GM12873 (cell line): ENCODE measurements at regions not wholly inside any gene's neighbourhood (a gene's known extent, or its start where the extent isn't known, plus 50 kb on each side); places are given as distances from the start of the nearest gene placed in this dataset.

Experiments
- TF ChIP-seq, protein P1 (sequence below): IDR thresholded peaks from 2 replicates; pipeline ENCODE4 v1.5.1; 2012; ENCODE audit warnings: low read depth, mild to moderate bottlenecking, moderate library complexity, low read length, control low read depth; ENCODE audit not compliant: insufficient read depth; ENCODE audit errors: missing control alignments

DNA sequence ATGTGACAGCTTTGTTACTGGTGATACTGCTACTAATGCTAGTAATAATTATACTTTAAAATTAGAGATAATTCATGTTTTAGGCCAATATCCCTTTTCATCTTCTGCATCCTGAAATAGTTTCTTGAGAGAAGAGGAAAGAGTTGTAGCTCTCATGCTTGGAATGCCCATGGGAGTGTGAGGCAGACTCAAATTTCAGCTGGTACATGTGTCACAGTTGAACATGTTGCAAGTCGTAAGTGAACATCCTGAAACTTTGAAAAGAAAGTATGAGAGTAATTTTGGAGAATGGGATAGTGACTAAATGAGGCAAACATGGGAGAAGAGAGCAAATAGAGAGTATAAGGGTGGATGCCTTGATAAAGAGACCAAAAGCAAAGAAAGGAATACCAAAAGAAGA, 168.0 kb downstream of the TMTC3 start:
- TF ChIP-seq, protein P1, sequence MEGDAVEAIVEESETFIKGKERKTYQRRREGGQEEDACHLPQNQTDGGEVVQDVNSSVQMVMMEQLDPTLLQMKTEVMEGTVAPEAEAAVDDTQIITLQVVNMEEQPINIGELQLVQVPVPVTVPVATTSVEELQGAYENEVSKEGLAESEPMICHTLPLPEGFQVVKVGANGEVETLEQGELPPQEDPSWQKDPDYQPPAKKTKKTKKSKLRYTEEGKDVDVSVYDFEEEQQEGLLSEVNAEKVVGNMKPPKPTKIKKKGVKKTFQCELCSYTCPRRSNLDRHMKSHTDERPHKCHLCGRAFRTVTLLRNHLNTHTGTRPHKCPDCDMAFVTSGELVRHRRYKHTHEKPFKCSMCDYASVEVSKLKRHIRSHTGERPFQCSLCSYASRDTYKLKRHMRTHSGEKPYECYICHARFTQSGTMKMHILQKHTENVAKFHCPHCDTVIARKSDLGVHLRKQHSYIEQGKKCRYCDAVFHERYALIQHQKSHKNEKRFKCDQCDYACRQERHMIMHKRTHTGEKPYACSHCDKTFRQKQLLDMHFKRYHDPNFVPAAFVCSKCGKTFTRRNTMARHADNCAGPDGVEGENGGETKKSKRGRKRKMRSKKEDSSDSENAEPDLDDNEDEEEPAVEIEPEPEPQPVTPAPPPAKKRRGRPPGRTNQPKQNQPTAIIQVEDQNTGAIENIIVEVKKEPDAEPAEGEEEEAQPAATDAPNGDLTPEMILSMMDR: no peak

DNA sequence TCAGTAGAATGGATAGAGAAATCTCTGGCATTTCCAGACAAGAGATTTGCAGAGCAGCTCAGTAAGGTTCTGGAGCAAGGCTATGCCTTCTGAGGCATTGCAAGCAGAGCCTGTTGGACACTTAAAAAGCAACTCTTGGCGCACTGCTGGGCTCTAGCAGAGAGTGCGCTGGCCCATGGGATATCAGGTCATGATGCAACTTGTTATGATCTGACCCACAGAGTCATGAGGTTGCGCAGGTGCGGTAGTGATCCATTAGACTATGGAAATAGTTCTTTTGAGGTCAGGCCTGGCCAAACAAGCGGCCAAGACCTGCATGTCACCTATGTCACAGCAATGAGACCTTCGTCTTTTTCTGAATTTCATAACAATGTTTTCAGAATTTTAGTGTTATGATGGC, 168.6 kb downstream of the TMTC3 start:
- TF ChIP-seq, protein P1: no peak

DNA sequence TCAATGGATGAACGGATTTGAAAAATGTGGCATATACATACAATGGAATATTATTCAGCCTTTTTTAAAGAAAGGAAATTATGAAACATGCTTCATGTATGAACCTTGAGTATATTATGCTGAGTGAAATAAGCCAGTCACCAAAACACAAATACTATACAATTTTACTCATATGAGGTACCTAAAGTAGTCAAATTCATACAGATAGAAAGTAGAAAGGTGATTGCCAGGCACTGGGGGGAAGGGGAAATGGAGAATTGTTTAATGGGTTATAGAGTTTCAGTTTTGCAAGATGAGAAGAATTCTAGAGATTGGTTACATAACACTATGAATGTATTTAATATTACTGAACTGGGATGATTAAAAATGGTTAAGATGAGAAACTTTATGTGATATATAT, 171.4 kb downstream of the TMTC3 start:
- TF ChIP-seq, protein P1: no peak

DNA sequence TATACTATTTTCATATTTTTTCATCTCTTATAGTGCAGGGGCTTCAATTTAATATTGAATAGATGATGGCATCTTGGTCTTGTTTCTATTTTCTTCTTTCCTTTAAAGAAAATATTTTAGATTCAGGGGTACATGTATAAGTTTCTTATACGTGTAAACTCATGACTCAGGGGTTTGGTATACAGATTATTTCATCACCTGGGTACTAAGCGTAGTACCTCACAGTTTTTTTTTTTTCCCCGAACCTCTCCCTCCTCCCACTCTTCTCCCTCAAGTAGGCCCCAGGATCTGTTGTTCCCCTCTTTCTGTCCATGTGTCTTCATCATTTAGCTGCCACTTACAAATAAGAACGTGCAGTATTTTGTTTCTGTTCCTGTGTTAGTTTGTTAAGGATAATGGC, 172.6 kb downstream of the TMTC3 start:
- TF ChIP-seq, protein P1: no peak

DNA sequence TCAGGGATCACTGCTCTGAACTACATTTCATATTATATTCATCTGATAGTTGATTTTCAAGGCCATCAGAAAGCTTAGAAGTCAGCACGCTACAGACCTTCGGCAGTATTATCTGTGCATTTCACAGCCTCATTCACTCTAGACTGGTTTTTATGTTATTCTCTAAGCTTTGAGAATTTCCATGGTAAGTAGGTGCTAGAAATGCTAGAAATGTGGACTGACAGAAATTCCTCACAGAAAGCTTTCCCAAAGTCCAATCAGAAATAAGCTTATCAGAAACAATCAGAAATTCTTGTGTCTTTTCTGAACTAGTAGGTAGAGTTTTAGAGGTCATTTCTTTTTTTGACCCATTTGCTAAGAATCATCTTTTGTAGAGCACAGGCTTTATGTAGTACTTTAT, 176.6 kb downstream of the TMTC3 start:
- TF ChIP-seq, protein P1: no peak

DNA sequence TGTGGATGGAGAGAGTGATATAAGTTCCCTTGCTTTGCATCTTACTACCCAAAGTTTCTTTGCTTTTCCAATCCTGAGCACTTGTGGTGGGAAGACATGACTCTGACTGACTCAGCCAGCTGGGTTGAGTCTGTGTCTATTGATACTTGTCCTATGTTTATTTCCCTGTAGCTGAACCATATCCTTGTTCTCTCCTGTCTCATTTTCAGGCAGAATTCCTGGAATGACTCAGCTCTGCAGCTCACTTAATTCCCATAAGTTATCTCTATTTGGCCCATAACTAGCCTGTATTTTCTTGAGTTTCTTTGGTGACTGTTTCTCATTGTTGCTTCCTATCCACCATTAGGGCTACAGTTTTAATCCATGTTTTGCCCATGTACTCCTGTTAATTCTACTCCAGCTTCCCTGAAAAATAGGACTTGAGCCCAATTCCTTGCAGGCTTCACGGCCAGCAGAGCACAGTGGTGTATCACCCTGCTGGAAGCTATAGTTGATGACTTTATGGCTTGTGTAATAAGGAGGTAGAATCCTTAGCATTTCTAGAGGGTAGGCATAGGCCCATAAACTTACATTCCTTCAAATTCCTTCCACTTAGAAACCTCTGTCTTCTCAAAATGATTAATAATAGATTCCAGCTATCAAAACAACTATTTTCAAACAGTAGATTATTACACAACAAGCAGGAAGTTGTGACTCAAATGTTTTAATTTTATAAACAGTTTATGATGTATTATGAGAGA, 183.1 kb downstream of the TMTC3 start:
- TF ChIP-seq, protein P1: no peak

DNA sequence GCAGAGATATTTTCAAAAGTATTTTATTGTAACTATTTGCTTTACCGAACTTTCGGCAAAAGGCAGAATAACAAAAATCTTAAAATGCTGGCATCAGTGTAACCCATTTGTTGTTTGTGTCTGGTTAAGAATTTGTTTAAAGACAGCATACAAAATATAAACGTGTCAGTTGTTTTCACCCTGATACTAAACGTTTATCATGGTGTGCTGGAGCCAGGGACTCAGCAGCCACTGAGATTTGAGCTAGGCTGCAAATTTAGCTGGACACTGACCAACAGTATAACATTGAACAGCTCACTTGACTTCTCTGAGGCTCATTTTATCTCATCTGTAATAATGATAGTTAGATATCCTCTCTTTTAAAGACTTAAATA, 183.7 kb downstream of the TMTC3 start:
- TF ChIP-seq, protein P1: no peak
